IMR-90 (cell line): ENCODE measurements at regions not wholly inside any gene's neighbourhood (a gene's known extent, or its start where the extent isn't known, plus 50 kb on each side); places are given as distances from the start of the nearest gene placed in this dataset.
"Not testable (repeated sequence)": the region's sequence is repeated elsewhere in the genome, so short reads cannot be mapped to it uniquely, and the experiment has no call there.

Experiments
- ATAC-seq: fragments of 200-7000 bp; cut with Tn5 transposase; 2 replicates; pipeline ENCODE4 v1.9.1; 2020; ENCODE audit warnings: low read depth, mild to moderate bottlenecking, moderate library complexity
- BruUV-seq: library from RNA; stranded (reverse); fragments of 400-500 nt; replicated peaks from 2 replicates; lab custom pipeline; 2021; lab: Mats Ljungman, UMichigan
- CTCF ChIA-PET: fragments of 300-600 bp; formaldehyde crosslinking; extraction: SDS; loops from one replicate; lab custom pipeline; 2021; ENCODE audit warnings: antibody characterized with exemption; lab: Yijun Ruan, JAX
- POLR2A ChIA-PET: fragments of 300-600 bp; sonication (Branson Sonifier 250); formaldehyde crosslinking; loops from one replicate; lab custom pipeline; 2022; ENCODE audit warnings: antibody characterized with exemption; ENCODE audit not compliant: unreplicated experiment; lab: Charles Lee
- DNase-seq: peaks from one replicate; pipeline ENCODE4 v3.0.0; 2013
- H2AFZ ChIP-seq: replicated peaks from 2 replicates; pipeline ENCODE3; 2013; ENCODE audit warnings: low read length, mild to moderate bottlenecking; ENCODE audit not compliant: poor library complexity
- H2AK5ac ChIP-seq: 2 replicates; pipeline ENCODE4 v1.6.1; 2013; ENCODE audit warnings: low read depth, low read length, inconsistent platforms
- H2AK9ac ChIP-seq: replicated peaks from 2 replicates; pipeline ENCODE3; 2013; ENCODE audit warnings: mild to moderate bottlenecking, low read depth, low read length, moderate library complexity; ENCODE audit not compliant: poor library complexity
- H2BK120ac ChIP-seq: 2 replicates; pipeline ENCODE4 v1.6.1; 2013; ENCODE audit warnings: low read depth, low read length, inconsistent platforms
- H2BK15ac ChIP-seq: 3 replicates; pipeline ENCODE4 v1.6.1; 2013; ENCODE audit warnings: low read depth, low read length, inconsistent platforms
- H2BK20ac ChIP-seq: 2 replicates; pipeline ENCODE4 v1.6.1; 2013; ENCODE audit warnings: low read depth, mild to moderate bottlenecking, inconsistent platforms, low read length, moderate library complexity
- H2BK5ac ChIP-seq: 2 replicates; pipeline ENCODE4 v1.6.1; 2013; ENCODE audit warnings: mild to moderate bottlenecking, low read depth, low read length, inconsistent platforms; ENCODE audit not compliant: poor library complexity, severe bottlenecking
- H3K14ac ChIP-seq: replicated peaks from 2 replicates; pipeline ENCODE4 v1.6.1; 2013; ENCODE audit warnings: low read depth, low read length, inconsistent platforms
- H3K18ac ChIP-seq: 2 replicates; pipeline ENCODE4 v1.6.1; 2013; ENCODE audit warnings: low read depth, low read length, control low read depth
- H3K23ac ChIP-seq: 2 replicates; pipeline ENCODE4 v1.6.1; 2013; ENCODE audit warnings: low read depth, low read length, inconsistent platforms
- H3K27ac ChIP-seq: 2 replicates; pipeline ENCODE4 v1.5.1; 2013; ENCODE audit warnings: mild to moderate bottlenecking, control low read depth, low read length; ENCODE audit not compliant: insufficient read depth
- H3K27me3 ChIP-seq: 2 replicates; pipeline ENCODE4 v1.6.1; 2013; ENCODE audit warnings: low read length; ENCODE audit not compliant: control insufficient read depth, insufficient read depth
- H3K36me3 ChIP-seq: 2 replicates; pipeline ENCODE4 v1.6.1; 2013; ENCODE audit warnings: low read length, mixed read lengths; ENCODE audit not compliant: control insufficient read depth, insufficient read depth
- H3K4ac ChIP-seq: 2 replicates; pipeline ENCODE4 v1.6.1; 2013; ENCODE audit warnings: low read depth, low read length, inconsistent platforms
- H3K4me1 ChIP-seq: 2 replicates; pipeline ENCODE4 v1.6.1; 2013; ENCODE audit warnings: low read length, mixed read lengths; ENCODE audit not compliant: control insufficient read depth, insufficient read depth
- H3K4me2 ChIP-seq: 2 replicates; pipeline ENCODE4 v1.6.1; 2013; ENCODE audit warnings: low read depth, mild to moderate bottlenecking, control low read depth, low read length, moderate library complexity
- H3K4me3 ChIP-seq: 2 replicates; pipeline ENCODE4 v1.5.1; 2013; ENCODE audit warnings: low read depth, mild to moderate bottlenecking, control low read depth, low read length, moderate library complexity; ENCODE audit not compliant: insufficient read depth
- H3K56ac ChIP-seq: 2 replicates; pipeline ENCODE4 v1.6.1; 2013; ENCODE audit warnings: low read length, inconsistent platforms; ENCODE audit not compliant: insufficient read depth; ENCODE audit errors: extremely low read depth
- H3K79me1 ChIP-seq, 2 experiments: 2 replicates each; pipeline ENCODE4 v1.6.1; 2013; ENCODE audit warnings: low read length in 2 of 2, inconsistent platforms in 1 of 2, low read depth in 1 of 2
- H3K9ac ChIP-seq: 2 replicates; pipeline ENCODE4 v1.6.1; 2013; ENCODE audit warnings: low read depth, low read length, control low read depth
- H3K9me1 ChIP-seq: 2 replicates; pipeline ENCODE4 v1.6.1; 2013; ENCODE audit warnings: low read length, inconsistent platforms; ENCODE audit not compliant: insufficient read depth
- H3K9me3 ChIP-seq: 2 replicates; pipeline ENCODE4 v1.6.1; 2013; ENCODE audit warnings: low read length; ENCODE audit not compliant: control insufficient read depth, insufficient read depth
- H4K20me1 ChIP-seq: 2 replicates; pipeline ENCODE4 v1.6.1; 2013; ENCODE audit warnings: low read length, inconsistent platforms; ENCODE audit not compliant: insufficient read depth
- H4K5ac ChIP-seq: 2 replicates; pipeline ENCODE4 v1.6.1; 2013; ENCODE audit warnings: mild to moderate bottlenecking, low read depth, low read length, control low read depth
- H4K8ac ChIP-seq, 2 experiments: 2 replicates each; pipeline ENCODE4 v1.6.1; 2013; ENCODE audit warnings: low read depth in 2 of 2, low read length in 2 of 2, control low read depth in 1 of 2, inconsistent platforms in 1 of 2
- H4K91ac ChIP-seq: 2 replicates; pipeline ENCODE4 v1.6.1; 2013; ENCODE audit warnings: low read depth, low read length, inconsistent platforms; ENCODE audit not compliant: insufficient read depth
- WGBS, 2 experiments: methylation state at CpG; one replicate each; pipeline versions ENCODE4 v1.1.5 to v1.1.7; 2013; ENCODE audit warnings: missing lambda C conversion rate in 2 of 2; ENCODE audit not compliant: insufficient read length in 1 of 2; ENCODE audit errors: extremely low coverage in 2 of 2; 5-methylcytosine and 5-hydroxymethylcytosine counted together
- dilution Hi-C: fragments of 300-500 bp; cut with HindIII; formaldehyde crosslinking; loops from one replicate; pipeline ENCODE4 v1.14.3; 2018; ENCODE audit warnings: low sequenced_read_pairs; ENCODE audit not compliant: unreplicated experiment
- in situ Hi-C: fragments of 300-500 bp; cut with MboI; formaldehyde crosslinking; loops from 3 replicates; pipeline ENCODE4 v1.14.3; 2019; ENCODE audit warnings: low sequenced_read_pairs, inconsistent platforms, mixed read lengths
- intact Hi-C: fragments of 100-400 bp; cut with micrococcal nuclease; formaldehyde crosslinking; loops from 2 replicates; pipeline ENCODE4 v1.10.0; 2022

DNA sequence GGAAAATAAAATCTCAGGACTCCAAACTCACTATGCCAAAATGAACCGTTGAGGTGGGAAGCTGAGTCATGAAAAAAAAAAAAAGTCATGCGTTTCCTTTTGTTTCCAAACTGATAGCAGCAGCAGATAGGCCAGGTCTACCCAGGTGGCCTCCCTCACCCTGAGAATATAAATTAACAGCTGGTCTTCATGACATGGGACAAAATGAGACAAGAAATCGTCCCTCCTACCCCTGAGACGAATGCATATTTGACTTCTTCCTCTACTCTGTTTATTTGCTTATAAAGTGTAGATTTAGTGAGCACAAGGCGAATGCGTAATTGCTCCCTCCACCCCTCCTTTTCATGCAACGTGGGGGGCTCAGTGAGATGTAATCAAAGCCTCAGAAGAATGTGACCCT, 204.3 kb downstream of the TMEM121 start:
- dilution Hi-C loops, H3K79me1 ChIP-seq, H2BK120ac ChIP-seq, H2BK20ac ChIP-seq, BruUV-seq, CTCF ChIA-PET, H3K27ac ChIP-seq, H2AK5ac ChIP-seq, H3K4me2 ChIP-seq, POLR2A ChIA-PET, H2AK9ac ChIP-seq, H3K56ac ChIP-seq, DNase-seq, H4K5ac ChIP-seq, in situ Hi-C loops, H3K27me3 ChIP-seq, H3K4me3 ChIP-seq, H3K4me1 ChIP-seq, H2BK5ac ChIP-seq, H3K14ac ChIP-seq, H4K20me1 ChIP-seq, ATAC-seq, H4K91ac ChIP-seq, H4K8ac ChIP-seq, H2AFZ ChIP-seq, H2BK15ac ChIP-seq, H3K4ac ChIP-seq, H3K9me1 ChIP-seq, H3K36me3 ChIP-seq, intact Hi-C loops, H3K9ac ChIP-seq, H3K18ac ChIP-seq, H3K23ac ChIP-seq: not testable (repeated sequence)
- WGBS, 2 experiments = no CpG with 5 or more reads among the region's 7 CpGs
- peaks cover 11% of the 10 kb centered on the region for H3K9me3 ChIP-seq

GRCh38 chr14:105731221-105731985, 205.0 kb downstream of the TMEM121 start:
- H3K9me3 ChIP-seq = peaks cover 11% of the 10 kb centered on the region
- CTCF ChIA-PET, H3K4me3 ChIP-seq, H4K20me1 ChIP-seq, H3K9me1 ChIP-seq, H2BK15ac ChIP-seq, H2BK20ac ChIP-seq, H4K8ac ChIP-seq, H2AFZ ChIP-seq, H2BK5ac ChIP-seq, H3K56ac ChIP-seq, in situ Hi-C loops, H3K23ac ChIP-seq, H3K14ac ChIP-seq, intact Hi-C loops, H2AK9ac ChIP-seq, H3K27ac ChIP-seq, H3K4me1 ChIP-seq, H3K9ac ChIP-seq, DNase-seq, H2BK120ac ChIP-seq, dilution Hi-C loops, H3K18ac ChIP-seq, POLR2A ChIA-PET, H4K5ac ChIP-seq, H4K91ac ChIP-seq, BruUV-seq, H2AK5ac ChIP-seq, H3K27me3 ChIP-seq, ATAC-seq, H3K36me3 ChIP-seq, H3K4me2 ChIP-seq, H3K4ac ChIP-seq, H3K79me1 ChIP-seq: not testable (repeated sequence)
- WGBS, 2 experiments = 66% methylated on average over 19 of the region's 31 CpGs; no CpG with 5 or more reads in 1 of the 2 experiments
